HepG2 (cell line): ENCODE measurements at regions not wholly inside any gene's neighbourhood (a gene's known extent, or its start where the extent isn't known, plus 50 kb on each side); places are given as distances from the start of the nearest gene placed in this dataset.

ENCODE experiments used
- AGO2 ChIP-seq: fragments of 200-400 bp; formaldehyde crosslinking; optimal IDR thresholded peaks from 2 replicates; pipeline ENCODE3; 2017; ENCODE audit warnings: mild to moderate bottlenecking, low read depth, low read length, moderate library complexity
- ERF ChIP-seq: IDR thresholded peaks from 2 replicates; pipeline ENCODE4 v1.6.1; 2018; ENCODE audit warnings: missing biosample characterization, missing genetic modification reagents
- MBD4 ChIP-seq: IDR thresholded peaks from 2 replicates; pipeline ENCODE4 v1.6.1; 2012; ENCODE audit warnings: low read length, inconsistent platforms, borderline replicate concordance
- NFIC ChIP-seq: IDR thresholded peaks from 2 replicates; pipeline ENCODE4 v1.6.1; 2012; ENCODE audit warnings: mild to moderate bottlenecking, low read length, inconsistent platforms
- NPAS2 ChIP-seq: sonication (generic); formaldehyde crosslinking; IDR thresholded peaks from 2 replicates; pipeline ENCODE4 v1.8.0; 2022; ENCODE audit warnings: mild to moderate bottlenecking, missing genetic modification reagents, borderline replicate concordance
- SATB2 ChIP-seq: sonication (generic); formaldehyde crosslinking; IDR thresholded peaks from 2 replicates; pipeline ENCODE4 v1.5.0; 2020; ENCODE audit warnings: missing genetic modification reagents
- YEATS4 ChIP-seq: sonication (generic); formaldehyde crosslinking; IDR thresholded peaks from 2 replicates; pipeline ENCODE4 v1.4.0; 2020; ENCODE audit warnings: missing genetic modification reagents, borderline replicate concordance
- ZFP37 ChIP-seq: sonication (generic); formaldehyde crosslinking; IDR thresholded peaks from 2 replicates; pipeline ENCODE4 v1.4.0; 2020; ENCODE audit warnings: missing genetic modification reagents, borderline replicate concordance
- ZFY ChIP-seq: sonication (generic); formaldehyde crosslinking; IDR thresholded peaks from 2 replicates; pipeline ENCODE4 v1.4.0; 2020; ENCODE audit warnings: missing genetic modification reagents
- ZNF101 ChIP-seq: sonication (generic); formaldehyde crosslinking; IDR thresholded peaks from 2 replicates; pipeline ENCODE4 v1.4.0; 2020; ENCODE audit warnings: mild to moderate bottlenecking, low read depth, missing genetic modification reagents, borderline replicate concordance
- ZNF224 ChIP-seq: sonication (generic); formaldehyde crosslinking; IDR thresholded peaks from 2 replicates; pipeline ENCODE4 v1.5.0; 2020; ENCODE audit warnings: mild to moderate bottlenecking, missing genetic modification reagents
- ZNF792 ChIP-seq: IDR thresholded peaks from 2 replicates; pipeline ENCODE4 v1.6.1; 2016
- ZNF839 ChIP-seq: sonication (generic); formaldehyde crosslinking; IDR thresholded peaks from 2 replicates; pipeline ENCODE4 v1.4.0; 2020; ENCODE audit warnings: missing genetic modification reagents, mild to moderate bottlenecking, borderline replicate concordance
- TF ChIP-seq, protein P1 (sequence below), 2 experiments: fragments of 450-650 bp in 1 of 2; sonication (generic) in 1 of 2; formaldehyde crosslinking in 1 of 2; IDR thresholded peaks; 2 replicates each; pipeline versions ENCODE4 v1.6.1 to v1.8.0; 2016 to 2022; ENCODE audit warnings: antibody characterized with exemption in 1 of 2, mild to moderate bottlenecking in 1 of 2, missing genetic modification reagents in 1 of 2
- TF ChIP-seq, protein P2 (sequence below): sonication (generic); formaldehyde crosslinking; IDR thresholded peaks from 2 replicates; pipeline ENCODE4 v1.9.0; 2021; ENCODE audit warnings: missing genetic modification reagents, mild to moderate bottlenecking, borderline replicate concordance
- TF ChIP-seq, protein P3 (sequence below): sonication (generic); formaldehyde crosslinking; IDR thresholded peaks from 2 replicates; pipeline ENCODE4 v1.5.0; 2020; ENCODE audit warnings: missing genetic modification reagents

DNA sequence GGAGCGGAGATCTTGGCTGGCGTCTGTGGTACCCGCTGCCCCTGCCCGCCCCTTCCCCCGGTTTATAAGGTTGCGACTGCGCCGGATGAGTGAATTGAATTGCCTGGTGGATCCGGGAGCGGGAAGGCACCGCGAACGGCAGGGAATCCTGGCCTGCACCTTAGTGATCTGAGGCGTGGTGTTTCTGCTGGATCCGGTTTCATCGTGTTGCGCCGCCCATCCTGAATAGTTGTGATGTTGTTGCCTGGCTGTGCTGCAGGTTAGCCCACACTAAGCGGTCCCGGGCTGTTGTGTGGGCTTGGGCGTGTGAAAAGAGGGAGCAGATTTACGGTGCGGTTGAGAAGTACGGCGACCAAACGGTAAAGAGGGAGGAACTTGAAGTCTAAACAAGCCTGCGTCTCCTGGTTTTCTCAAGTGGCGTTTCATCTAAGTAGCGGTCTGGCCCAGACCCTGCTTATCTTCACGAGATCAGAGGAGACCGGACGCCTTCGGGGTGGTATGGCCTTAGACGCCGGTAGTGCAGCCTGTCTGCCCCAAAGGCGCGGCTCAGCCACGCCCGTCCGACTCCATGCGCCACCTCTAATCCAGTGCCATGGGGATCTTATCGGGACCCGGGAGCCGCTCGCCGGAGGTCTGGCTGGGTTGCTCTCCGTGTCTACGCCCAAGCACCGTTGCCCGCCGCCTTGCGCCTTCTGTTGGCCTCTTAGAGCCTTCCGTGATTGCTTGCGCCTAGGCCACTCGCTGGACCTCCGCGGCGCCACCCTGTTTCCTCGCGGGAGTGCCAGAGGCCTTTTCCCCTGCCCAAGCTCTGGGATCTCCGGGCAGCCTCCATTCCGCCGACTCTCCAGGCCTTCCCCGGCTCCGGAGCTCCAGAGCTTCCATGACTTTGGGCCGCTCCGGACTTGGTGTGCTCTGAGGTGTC lies 87.5 kb upstream of the RHOU start (continued):
- TF ChIP-seq ZNF101 (no peak), ZNF224 (CRISPR knock-in tag) (peak; percentile 79; the same call in 1 of the 2 replicates), YEATS4 (CRISPR knock-in tag) (0 out of 2 replicates have a peak, but pooled peaks have one; percentile 17), ERF (CRISPR knock-in tag) (peak; percentile 40; the same call in 1 of the 2 replicates), ZFY (CRISPR knock-in tag) (peak; percentile 55), NPAS2 (CRISPR knock-in tag) (0 out of 2 replicates have a peak, but pooled peaks have one; percentile 39), AGO2 (peak; percentile 42), SATB2 (no peak), MBD4 (no peak), ZNF792 (CRISPR knock-in tag) (0 out of 2 replicates have a peak, but pooled peaks have one; percentile 18), ZFP37 (CRISPR knock-in tag) (0 out of 2 replicates have a peak, but pooled peaks have one; percentile 65), ZNF839 (CRISPR knock-in tag) (no peak), NFIC (no peak)
- TF ChIP-seq, protein P1, sequence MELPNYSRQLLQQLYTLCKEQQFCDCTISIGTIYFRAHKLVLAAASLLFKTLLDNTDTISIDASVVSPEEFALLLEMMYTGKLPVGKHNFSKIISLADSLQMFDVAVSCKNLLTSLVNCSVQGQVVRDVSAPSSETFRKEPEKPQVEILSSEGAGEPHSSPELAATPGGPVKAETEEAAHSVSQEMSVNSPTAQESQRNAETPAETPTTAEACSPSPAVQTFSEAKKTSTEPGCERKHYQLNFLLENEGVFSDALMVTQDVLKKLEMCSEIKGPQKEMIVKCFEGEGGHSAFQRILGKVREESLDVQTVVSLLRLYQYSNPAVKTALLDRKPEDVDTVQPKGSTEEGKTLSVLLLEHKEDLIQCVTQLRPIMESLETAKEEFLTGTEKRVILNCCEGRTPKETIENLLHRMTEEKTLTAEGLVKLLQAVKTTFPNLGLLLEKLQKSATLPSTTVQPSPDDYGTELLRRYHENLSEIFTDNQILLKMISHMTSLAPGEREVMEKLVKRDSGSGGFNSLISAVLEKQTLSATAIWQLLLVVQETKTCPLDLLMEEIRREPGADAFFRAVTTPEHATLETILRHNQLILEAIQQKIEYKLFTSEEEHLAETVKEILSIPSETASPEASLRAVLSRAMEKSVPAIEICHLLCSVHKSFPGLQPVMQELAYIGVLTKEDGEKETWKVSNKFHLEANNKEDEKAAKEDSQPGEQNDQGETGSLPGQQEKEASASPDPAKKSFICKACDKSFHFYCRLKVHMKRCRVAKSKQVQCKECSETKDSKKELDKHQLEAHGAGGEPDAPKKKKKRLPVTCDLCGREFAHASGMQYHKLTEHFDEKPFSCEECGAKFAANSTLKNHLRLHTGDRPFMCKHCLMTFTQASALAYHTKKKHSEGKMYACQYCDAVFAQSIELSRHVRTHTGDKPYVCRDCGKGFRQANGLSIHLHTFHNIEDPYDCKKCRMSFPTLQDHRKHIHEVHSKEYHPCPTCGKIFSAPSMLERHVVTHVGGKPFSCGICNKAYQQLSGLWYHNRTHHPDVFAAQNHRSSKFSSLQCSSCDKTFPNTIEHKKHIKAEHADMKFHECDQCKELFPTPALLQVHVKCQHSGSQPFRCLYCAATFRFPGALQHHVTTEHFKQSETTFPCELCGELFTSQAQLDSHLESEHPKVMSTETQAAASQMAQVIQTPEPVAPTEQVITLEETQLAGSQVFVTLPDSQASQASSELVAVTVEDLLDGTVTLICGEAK (IDR thresholded peaks at IDR 0.05): no peak
- TF ChIP-seq, protein P1 (CRISPR knock-in tag; IDR thresholded peaks at IDR 0.05): peak; percentile 42; the same call in 1 of the 2 replicates
- TF ChIP-seq, protein P2, sequence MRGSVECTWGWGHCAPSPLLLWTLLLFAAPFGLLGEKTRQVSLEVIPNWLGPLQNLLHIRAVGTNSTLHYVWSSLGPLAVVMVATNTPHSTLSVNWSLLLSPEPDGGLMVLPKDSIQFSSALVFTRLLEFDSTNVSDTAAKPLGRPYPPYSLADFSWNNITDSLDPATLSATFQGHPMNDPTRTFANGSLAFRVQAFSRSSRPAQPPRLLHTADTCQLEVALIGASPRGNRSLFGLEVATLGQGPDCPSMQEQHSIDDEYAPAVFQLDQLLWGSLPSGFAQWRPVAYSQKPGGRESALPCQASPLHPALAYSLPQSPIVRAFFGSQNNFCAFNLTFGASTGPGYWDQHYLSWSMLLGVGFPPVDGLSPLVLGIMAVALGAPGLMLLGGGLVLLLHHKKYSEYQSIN: no peak
- TF ChIP-seq, protein P3, sequence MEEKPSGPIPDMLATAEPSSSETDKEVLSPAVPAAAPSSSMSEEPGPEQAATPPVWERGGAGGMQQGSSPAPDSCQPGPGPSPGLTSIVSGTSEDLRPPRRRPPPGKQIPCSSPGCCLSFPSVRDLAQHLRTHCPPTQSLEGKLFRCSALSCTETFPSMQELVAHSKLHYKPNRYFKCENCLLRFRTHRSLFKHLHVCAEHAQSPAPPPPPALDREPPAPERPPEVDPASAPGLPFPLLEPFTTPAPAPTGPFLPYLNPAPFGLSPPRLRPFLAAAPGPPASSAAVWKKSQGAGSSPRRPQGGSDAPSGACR (CRISPR knock-in tag): peak; percentile 68; the same call in 1 of the 2 replicates
